ENCODE measurements at regions not wholly inside any gene's neighbourhood (a gene's known extent, or its start where the extent isn't known, plus 50 kb on each side); places are given as distances from the start of the nearest gene placed in this dataset.

DNA sequence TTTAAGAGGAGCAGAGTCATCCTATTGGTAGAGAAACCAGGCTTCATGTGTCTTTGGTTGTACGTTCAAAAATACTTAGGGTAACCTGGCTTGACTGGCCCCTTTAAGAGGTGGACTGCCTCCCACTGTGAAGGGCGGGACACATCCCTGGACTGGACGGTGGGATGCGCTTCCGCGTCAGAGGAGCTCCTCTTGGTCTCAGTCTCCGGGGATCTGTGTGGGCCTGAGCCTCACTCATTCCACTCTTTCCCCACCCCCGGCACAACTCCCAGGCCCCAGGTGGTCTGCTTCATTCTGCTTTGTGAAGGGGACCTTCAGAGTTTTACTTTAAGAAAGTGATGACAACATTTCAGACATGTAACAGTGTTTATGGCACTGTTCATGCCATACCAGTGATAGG is 601.1 kb downstream of the IRX1 start:
- Histone ChIP-seq H3K27me3 (no peaks in the 10 kb centered on the region), H3K9me3 (no peaks in the 10 kb centered on the region), H3K27ac (no peak overlapping the region), H3K4me1 (no peaks in the 10 kb centered on the region), H3K4me3 (no peak overlapping the region), H3K36me3 (no peaks in the 10 kb centered on the region)
- peak in 1 of 2 donors; percentile 34 for DNase-seq
- TF ChIP-seq, protein P1, sequence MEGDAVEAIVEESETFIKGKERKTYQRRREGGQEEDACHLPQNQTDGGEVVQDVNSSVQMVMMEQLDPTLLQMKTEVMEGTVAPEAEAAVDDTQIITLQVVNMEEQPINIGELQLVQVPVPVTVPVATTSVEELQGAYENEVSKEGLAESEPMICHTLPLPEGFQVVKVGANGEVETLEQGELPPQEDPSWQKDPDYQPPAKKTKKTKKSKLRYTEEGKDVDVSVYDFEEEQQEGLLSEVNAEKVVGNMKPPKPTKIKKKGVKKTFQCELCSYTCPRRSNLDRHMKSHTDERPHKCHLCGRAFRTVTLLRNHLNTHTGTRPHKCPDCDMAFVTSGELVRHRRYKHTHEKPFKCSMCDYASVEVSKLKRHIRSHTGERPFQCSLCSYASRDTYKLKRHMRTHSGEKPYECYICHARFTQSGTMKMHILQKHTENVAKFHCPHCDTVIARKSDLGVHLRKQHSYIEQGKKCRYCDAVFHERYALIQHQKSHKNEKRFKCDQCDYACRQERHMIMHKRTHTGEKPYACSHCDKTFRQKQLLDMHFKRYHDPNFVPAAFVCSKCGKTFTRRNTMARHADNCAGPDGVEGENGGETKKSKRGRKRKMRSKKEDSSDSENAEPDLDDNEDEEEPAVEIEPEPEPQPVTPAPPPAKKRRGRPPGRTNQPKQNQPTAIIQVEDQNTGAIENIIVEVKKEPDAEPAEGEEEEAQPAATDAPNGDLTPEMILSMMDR (IDR thresholded peaks at IDR 0.05), result no peak
- TF ChIP-seq EP300 (IDR thresholded peaks at IDR 0.05) (no peak), POLR2A (IDR thresholded peaks at IDR 0.05) (no peak), POLR2AphosphoS5 (IDR thresholded peaks at IDR 0.05) (no peak)
- 37 to 57% (median 43%) methylated on average over 8 of the region's 8 CpGs for WGBS, 5 donors
- intact Hi-C loops (cut with DNase I; ENCODE audit: low total_unique reads), result no loop called here

DNA sequence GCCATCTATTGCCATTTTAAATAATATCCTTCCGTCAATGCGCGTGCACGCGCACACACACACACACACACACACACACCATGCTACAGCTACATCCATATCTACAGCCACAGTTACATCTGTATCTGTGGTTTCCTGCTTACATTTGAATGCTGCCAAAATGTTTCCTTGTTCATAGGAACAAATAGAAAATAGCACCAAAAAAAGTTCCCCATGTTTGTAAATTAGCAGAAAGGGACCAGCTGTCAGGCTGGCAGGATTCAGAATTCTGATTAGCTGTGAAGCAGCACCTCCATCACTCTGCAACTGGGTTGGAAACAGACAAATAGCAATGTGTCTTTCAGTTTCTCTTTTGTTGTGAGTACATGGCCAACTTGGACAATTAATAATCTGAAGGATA is 601.5 kb downstream of the IRX1 start:
- Histone ChIP-seq H3K9me3 (no peaks in the 10 kb centered on the region), H3K4me3 (no peak overlapping the region), H3K27ac (no peak overlapping the region), H3K27me3 (no peaks in the 10 kb centered on the region), H3K4me1 (no peaks in the 10 kb centered on the region), H3K36me3 (no peaks in the 10 kb centered on the region)
- 45 to 62% (median 58%) methylated on average over 5 of the region's 5 CpGs for WGBS, 5 donors
- DNase-seq, result peak in 1 of 2 donors; percentile 34
- TF ChIP-seq EP300 (IDR thresholded peaks at IDR 0.05), result no peak
- TF ChIP-seq POLR2A (IDR thresholded peaks at IDR 0.05), result no peak
- intact Hi-C loops (cut with DNase I; ENCODE audit: low total_unique reads), result no loop called here

DNA sequence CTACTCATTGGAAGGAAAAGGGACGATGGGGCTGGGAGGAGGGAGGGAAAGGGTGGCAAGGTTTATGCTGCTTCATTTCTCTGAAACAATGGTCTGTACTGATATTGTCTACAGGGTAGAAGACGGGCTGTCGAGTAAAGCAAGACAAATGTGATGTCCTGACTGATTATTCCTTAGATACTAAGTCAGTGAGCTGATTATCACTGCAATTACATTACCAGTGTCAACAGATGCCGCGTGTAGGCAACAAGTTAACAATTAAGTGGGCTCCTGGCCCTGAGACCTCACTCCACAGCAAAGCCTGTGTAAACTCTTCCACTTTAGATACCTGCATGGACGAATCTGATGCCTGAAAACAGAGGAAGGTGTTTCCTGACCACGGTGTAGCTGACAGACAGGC is 602.8 kb downstream of the IRX1 start:
- WGBS, 5 donors, result 26 to 45% (median 35%) methylated on average over 7 of the region's 7 CpGs
- intact Hi-C loops (cut with DNase I; ENCODE audit: low total_unique reads), result no loop called here
- no peaks in the 10 kb centered on the region for H3K9me3 ChIP-seq
- TF ChIP-seq POLR2A (IDR thresholded peaks at IDR 0.05) (no peak), EP300 (IDR thresholded peaks at IDR 0.05) (no peak), POLR2AphosphoS5 (IDR thresholded peaks at IDR 0.05) (no peak)
- TF ChIP-seq, protein P1 (IDR thresholded peaks at IDR 0.05), result no peak
- DNase-seq, result no peak
- H3K27ac ChIP-seq, result no peak overlapping the region
- no peak overlapping the region for H3K4me3 ChIP-seq
- no peaks in the 10 kb centered on the region for H3K36me3 ChIP-seq
- no peaks in the 10 kb centered on the region for H3K4me1 ChIP-seq
- no peaks in the 10 kb centered on the region for H3K27me3 ChIP-seq

DNA sequence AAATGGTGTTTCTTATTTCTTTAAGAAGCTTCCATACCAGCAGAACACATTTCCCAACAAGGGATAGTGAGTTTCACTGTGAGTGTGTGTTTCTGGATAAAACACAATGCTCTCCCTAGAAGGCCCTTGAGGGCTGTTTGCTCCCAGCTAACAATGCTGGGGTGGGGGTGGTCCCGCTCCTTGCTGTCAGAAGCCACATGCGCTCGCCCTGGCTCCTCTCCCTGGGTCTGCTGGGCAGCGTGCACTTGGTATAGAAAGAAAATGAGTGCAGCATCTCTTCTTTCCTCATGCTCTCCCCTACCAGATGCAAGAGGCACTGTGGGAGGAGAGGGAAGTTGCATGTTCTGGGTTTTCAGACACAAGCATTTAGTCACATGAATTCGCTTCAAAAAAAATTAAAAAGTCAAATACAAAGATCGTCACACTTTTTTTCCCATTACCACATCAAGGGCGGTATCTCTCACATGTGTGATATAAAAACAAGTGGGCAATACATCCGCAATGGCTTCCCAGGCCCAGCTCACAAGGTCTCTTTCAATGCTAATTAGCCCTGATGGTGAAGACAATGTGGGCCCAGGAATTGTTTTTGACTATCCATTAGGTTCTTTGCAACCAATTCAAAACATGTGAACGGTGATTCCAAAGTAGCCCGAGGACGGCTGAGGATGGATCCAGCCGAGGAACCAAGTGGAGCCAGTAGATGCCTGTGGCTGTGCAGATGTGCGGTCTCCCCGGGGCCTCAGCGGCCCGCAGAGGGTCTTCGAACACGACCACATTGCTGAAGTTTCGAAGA is 603.6 kb downstream of the IRX1 start:
- Histone ChIP-seq H3K4me3 (no peak overlapping the region), H3K9me3 (no peaks in the 10 kb centered on the region), H3K27ac (no peak overlapping the region), H3K27me3 (no peaks in the 10 kb centered on the region), H3K36me3 (no peaks in the 10 kb centered on the region), H3K4me1 (no peaks in the 10 kb centered on the region)
- TF ChIP-seq EP300 (IDR thresholded peaks at IDR 0.05) (no peak), POLR2AphosphoS5 (IDR thresholded peaks at IDR 0.05) (no peak), POLR2A (IDR thresholded peaks at IDR 0.05) (no peak)
- TF ChIP-seq, protein P1 (IDR thresholded peaks at IDR 0.05), result no peak
- DNase-seq, result no peak
- intact Hi-C loops (cut with DNase I; ENCODE audit: low total_unique reads), result no loop called here
- 55 to 79% (median 65%) methylated on average over 19 of the region's 19 CpGs for WGBS, 5 donors

DNA sequence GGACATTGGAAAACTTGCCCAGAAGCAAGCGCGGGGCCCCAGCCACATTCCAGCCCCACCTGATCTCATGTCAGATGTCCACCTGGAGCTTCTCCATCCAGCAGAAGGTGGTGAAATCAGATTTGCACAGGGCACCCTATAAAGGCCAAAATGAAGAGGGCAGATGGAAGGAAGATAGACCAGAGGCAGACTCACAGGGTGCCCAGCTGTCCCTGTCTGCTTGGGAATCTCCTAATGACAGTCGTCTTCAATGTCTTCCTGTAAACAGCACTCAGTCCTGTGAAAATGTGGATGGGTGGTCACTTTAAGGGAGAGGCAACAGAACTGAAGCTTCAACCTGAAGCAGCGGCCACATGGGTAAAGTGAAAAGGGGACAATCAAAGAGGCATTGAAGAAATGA is 607.5 kb downstream of the IRX1 start:
- intact Hi-C loops (cut with DNase I; ENCODE audit: low total_unique reads), result no loop called here
- TF ChIP-seq POLR2AphosphoS5 (IDR thresholded peaks at IDR 0.05) (no peak), EP300 (IDR thresholded peaks at IDR 0.05) (no peak), POLR2A (IDR thresholded peaks at IDR 0.05) (no peak)
- TF ChIP-seq, protein P1 (IDR thresholded peaks at IDR 0.05), result no peak
- WGBS, 5 donors, result 79 to 88% (median 86%) methylated on average over 4 of the region's 4 CpGs
- no peak for DNase-seq
- Histone ChIP-seq H3K4me1 (no peaks in the 10 kb centered on the region), H3K27me3 (no peaks in the 10 kb centered on the region), H3K4me3 (no peak overlapping the region), H3K36me3 (no peaks in the 10 kb centered on the region), H3K9me3 (no peaks in the 10 kb centered on the region), H3K27ac (no peak overlapping the region)
